COLO829 (cell line): ENCODE measurements at regions not wholly inside any gene's neighbourhood (a gene's known extent, or its start where the extent isn't known, plus 50 kb on each side); places are given as distances from the start of the nearest gene placed in this dataset.
"Not testable (repeated sequence)": the region's sequence is repeated elsewhere in the genome, so short reads cannot be mapped to it uniquely, and the experiment has no call there.

Experiments used
- DNase-seq: peaks from one replicate; pipeline ENCODE4 v3.0.0; 2012; ENCODE audit warnings: low spot score

- DNase-seq: no peak
Measured at GRCh38 chr5:3341446-3342240, 254.0 kb upstream of the IRX1 start.

GRCh38 chr5:3340471-3340870 is 255.2 kb upstream of the IRX1 start:
- no peak for DNase-seq

- DNase-seq: no peak
Measured at GRCh38 chr5:3339798-3340115, 255.9 kb upstream of the IRX1 start.

- no peak for DNase-seq
Measured at GRCh38 chr5:3339092-3339797, 256.4 kb upstream of the IRX1 start.

- no peak for DNase-seq
Measured at GRCh38 chr5:3337812-3338541, 257.7 kb upstream of the IRX1 start.

- DNase-seq: no peak
Measured at GRCh38 chr5:3336666-3337065, 259.0 kb upstream of the IRX1 start.

- no peak for DNase-seq
Measured at GRCh38 chr5:3335301-3335700, 260.3 kb upstream of the IRX1 start.

- DNase-seq: no peak
Measured at GRCh38 chr5:3333836-3334235, 261.8 kb upstream of the IRX1 start.

GRCh38 chr5:3333105-3333504 is 262.5 kb upstream of the IRX1 start:
- no peak for DNase-seq

- no peak for DNase-seq
Measured at GRCh38 chr5:3331819-3332218, 263.8 kb upstream of the IRX1 start.

- DNase-seq: no peak
Measured at GRCh38 chr5:3330442-3330841, 265.2 kb upstream of the IRX1 start.

GRCh38 chr5:3329427-3329826 is 266.2 kb upstream of the IRX1 start:
- no peak for DNase-seq

- no peak for DNase-seq
Measured at GRCh38 chr5:3326841-3327232, 268.8 kb upstream of the IRX1 start.

- no peak for DNase-seq
Measured at GRCh38 chr5:3325972-3326840, 269.4 kb upstream of the IRX1 start.

- DNase-seq: peak; percentile 4
Measured at GRCh38 chr5:3325201-3325971, 270.2 kb upstream of the IRX1 start.

GRCh38 chr5:3324421-3325101 is 271.1 kb upstream of the IRX1 start:
- no peak for DNase-seq

GRCh38 chr5:3323966-3324365 is 271.7 kb upstream of the IRX1 start:
- DNase-seq: not testable (repeated sequence)

GRCh38 chr5:3323144-3323543 is 272.5 kb upstream of the IRX1 start:
- DNase-seq: no peak

- no peak for DNase-seq
Measured at GRCh38 chr5:3322642-3323041, 273.0 kb upstream of the IRX1 start.

GRCh38 chr5:3321923-3322322 is 273.7 kb upstream of the IRX1 start:
- DNase-seq: no peak
